ENCODE measurements at regions not wholly inside any gene's neighbourhood (a gene's known extent, or its start where the extent isn't known, plus 50 kb on each side); places are given as distances from the start of the nearest gene placed in this dataset.

GRCh38 chrX:8861908-8862307 is 60.7 kb upstream of the FAM9A start:
- DNase-seq = no peak
- peaks cover 4% of the 10 kb centered on the region for H3K27me3 Mint-ChIP-seq
- no peaks in the 10 kb centered on the region for H3K36me3 Mint-ChIP-seq (ENCODE audit: low read depth)
- ChIA-PET CTCF (no interaction called here), POLR2A (no interaction called here)
- H3K27ac Mint-ChIP-seq = no peak overlapping the region
- no peaks in the 10 kb centered on the region for H3K9me3 Mint-ChIP-seq
- H3K4me1 Mint-ChIP-seq = no peaks in the 10 kb centered on the region
- H3K4me3 Mint-ChIP-seq = no peak overlapping the region

DNA sequence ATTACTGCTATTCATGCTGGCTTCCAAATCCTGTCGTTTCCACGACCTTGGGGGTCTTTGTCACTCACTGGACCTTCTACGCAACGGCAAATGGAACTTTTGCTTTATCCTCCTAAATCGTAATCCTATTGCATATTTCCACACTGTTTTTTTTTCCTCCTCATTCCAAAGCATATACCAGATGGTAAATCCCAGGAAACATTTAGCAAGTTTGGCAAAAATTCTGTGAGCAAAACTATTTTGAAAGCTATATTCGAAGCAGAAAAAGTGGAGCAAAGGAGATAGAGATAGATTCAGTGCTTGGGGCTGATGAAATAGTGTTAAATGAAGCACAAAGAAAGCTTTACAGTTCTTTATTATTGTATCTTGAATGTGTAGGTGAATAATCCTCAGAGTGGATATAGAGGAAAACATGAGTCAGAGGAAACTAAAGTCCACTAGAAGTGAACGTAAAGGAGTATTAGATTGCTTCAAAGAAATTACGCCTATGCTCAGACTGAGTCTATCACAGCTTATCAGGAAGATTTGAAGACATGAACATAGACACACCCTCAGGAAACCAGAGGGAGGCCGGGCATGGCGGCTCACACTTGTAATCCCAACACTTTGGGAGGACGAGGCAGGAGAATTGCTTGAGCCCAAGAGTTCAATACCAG is 50.2 kb upstream of the FAM9A start:
- no peak for DNase-seq
- no peak overlapping the region for H3K27ac Mint-ChIP-seq
- no peaks in the 10 kb centered on the region for H3K9me3 Mint-ChIP-seq
- no peaks in the 10 kb centered on the region for H3K4me1 Mint-ChIP-seq
- POLR2A ChIA-PET = no interaction called here
- CTCF ChIA-PET = no interaction called here
- H3K27me3 Mint-ChIP-seq = peaks cover 5% of the 10 kb centered on the region
- H3K4me3 Mint-ChIP-seq = no peak overlapping the region
- no peaks in the 10 kb centered on the region for H3K36me3 Mint-ChIP-seq (ENCODE audit: low read depth)
